T1000 (cell line): ENCODE measurements at regions not wholly inside any gene's neighbourhood (a gene's known extent, or its start where the extent isn't known, plus 50 kb on each side); places are given as distances from the start of the nearest gene placed in this dataset.
"Not testable (repeated sequence)": the region's sequence is repeated elsewhere in the genome, so short reads cannot be mapped to it uniquely, and the experiment has no call there.

ENCODE experiments used
- DNase-seq: peaks from one replicate; lab custom pipeline; 2025; ENCODE audit warnings: mixed read lengths; lab: John Stamatoyannopoulos, UW

DNA sequence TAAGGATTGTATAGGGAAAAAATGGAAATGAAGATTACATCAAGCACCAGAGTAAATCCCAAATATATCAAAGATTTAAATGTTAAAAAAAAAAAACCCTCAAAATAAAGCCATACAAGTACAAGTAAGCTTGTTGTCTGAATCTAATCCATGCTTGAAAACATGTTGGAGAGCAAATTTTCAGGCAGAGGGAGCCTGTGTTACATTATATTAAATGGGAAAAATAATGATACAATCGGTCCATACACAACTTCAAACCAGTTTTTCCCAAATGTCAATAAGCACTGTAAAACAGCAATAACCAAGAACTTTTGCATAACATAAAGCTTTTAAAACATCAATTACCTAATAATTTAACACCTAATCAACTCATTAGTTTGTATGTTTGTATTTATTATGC lies 949.4 kb upstream of the ADGRL4 start:
- no peak for DNase-seq

DNA sequence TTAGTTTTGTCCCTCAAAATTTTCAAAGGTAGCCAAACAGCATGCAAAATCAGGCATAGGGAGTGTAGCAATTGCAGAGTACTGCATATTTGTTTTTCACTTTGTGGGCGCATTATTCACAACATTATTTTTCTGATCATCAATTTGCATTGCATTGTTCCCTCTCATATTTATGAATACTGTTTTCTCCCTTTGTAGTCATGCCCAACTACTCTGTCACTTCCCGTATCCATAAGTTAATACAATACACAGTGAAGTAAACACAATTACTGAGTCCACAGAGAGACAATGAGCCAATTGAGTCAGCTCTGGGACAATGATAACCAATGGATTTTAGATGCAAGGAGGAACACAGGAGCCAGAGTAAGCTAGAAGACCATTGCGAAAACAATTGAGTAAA lies 944.0 kb upstream of the ADGRL4 start:
- no peak for DNase-seq

DNA sequence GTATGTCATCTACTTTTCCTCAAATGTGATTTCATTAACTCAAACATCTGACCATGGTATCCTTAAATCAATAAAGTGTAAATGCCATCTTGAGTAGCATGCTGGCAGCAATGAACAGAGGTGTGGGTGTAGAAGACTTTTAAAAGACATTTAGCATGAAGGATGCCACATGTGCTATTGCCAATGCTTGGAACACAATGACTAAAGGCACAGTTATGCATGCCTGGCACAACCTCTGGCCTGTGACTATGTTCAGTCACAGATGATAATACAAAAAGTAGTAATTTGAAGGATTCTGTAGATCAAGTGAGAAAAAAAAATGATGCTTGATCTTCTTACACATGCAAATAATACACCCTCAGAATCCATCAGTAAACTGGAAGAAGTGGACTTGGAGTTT lies 938.9 kb upstream of the ADGRL4 start:
- DNase-seq: no peak

- peak; percentile 2 for DNase-seq
Observed at GRCh38 chr1:79929356-79929755, 922.8 kb upstream of the ADGRL4 start.

DNA sequence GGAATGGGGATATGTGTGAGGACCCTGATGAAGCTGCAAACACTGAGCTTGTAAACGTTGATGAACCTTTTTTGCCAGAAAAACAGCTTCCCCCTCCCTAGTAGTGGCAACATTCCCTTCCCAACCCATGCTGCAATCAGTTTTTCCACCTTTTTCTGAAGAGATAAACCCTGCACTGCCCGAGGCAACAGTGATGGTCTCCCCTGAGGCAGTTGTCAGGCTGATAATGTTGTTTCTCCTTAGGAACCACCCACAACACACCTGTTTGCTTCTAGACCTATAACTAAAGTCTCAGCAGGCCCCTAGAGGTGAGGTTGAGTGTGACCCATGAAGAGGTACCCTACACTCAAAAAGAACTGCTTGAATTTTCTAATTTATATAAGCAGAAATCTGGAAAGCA lies 922.4 kb upstream of the ADGRL4 start:
- no peak for DNase-seq

GRCh38 chr1:79920960-79921669 lies 914.6 kb upstream of the ADGRL4 start:
- DNase-seq: no peak

- no peak for DNase-seq
Observed at GRCh38 chr1:79914896-79915295, 908.4 kb upstream of the ADGRL4 start.

- DNase-seq: no peak
Observed at GRCh38 chr1:79912813-79913212, 906.3 kb upstream of the ADGRL4 start.

GRCh38 chr1:79903321-79903720 lies 896.8 kb upstream of the ADGRL4 start:
- DNase-seq: no peak

GRCh38 chr1:79902418-79902817 lies 895.9 kb upstream of the ADGRL4 start:
- DNase-seq: no peak

GRCh38 chr1:79899914-79900313 lies 893.4 kb upstream of the ADGRL4 start:
- DNase-seq: peak; percentile 64

DNA sequence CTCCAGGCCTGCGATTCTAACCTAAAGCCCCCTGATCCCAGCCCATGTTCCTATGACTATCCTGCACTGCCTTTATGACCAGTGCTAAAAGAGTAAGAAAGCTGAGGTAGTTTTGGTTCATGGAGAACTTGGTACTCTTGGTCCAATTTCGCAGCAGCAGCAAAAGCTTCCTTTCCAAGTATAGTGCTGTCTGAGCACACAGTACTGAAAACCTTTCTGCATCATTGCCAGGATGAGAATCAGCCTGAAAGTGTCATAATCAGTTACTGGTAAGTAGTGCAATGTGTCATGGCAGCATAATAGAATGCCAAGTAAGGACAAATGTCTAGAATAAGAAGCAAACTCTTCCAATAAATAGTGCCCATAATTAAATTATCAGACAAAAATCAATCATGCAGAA lies 889.6 kb upstream of the ADGRL4 start:
- DNase-seq: no peak

DNA sequence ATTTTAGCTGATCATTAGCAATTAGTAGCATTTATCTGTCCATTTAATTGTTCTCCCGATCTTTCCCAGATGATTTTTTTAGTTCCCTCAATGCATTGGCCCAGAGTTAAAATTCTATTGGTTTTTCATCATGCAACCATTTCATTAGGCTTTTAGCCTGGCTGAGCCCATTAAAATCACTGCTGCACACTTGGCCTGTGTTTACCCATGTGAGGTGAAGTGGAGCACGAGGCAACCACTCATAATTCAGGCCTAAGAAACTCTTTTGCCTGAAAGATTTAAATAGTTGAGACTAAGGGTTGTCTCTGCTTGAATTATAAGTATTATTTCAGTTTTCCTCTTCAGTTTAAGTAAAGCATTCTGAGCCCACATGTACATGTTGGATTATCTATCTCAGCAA lies 889.0 kb upstream of the ADGRL4 start:
- no peak for DNase-seq

DNA sequence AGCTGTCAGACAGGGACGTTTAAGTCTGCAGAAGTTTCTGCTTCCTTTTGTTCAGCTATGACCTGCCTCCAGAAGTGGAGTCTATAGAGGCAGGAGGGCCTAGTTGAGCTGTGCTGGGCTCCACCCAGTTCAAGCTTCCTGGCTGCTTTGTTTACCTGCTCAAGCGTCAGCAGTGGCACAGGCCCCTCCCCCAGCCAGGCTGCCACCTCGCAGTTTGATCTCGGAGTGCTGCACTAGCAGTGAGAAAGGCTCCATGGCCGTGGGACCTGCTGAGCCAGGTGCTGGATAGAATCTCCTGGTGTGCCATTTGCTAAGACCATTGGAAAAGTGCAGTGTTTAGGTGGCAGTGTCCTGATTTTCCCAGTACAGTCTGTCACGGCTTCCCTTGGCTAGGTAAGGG lies 887.6 kb upstream of the ADGRL4 start:
- DNase-seq: not testable (repeated sequence)

DNA sequence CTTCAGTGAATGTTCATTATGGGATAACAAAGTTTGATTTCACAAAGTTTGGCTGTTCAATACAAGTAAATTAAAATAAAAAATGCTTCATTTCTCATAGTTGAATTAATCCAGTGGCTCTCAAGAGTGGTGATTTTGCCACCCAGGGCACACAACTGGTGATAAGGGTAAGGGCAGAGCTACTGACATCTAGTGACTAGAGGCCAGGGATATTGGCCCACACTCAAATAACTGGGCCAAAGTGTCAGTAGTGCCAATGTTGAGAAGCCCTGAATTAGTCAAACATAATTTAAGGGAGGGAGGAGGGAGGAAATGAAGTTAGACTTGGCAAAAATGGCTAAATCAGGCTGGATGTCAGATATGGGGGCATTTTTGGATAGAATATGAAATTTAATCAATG lies 880.5 kb upstream of the ADGRL4 start:
- DNase-seq: no peak

DNA sequence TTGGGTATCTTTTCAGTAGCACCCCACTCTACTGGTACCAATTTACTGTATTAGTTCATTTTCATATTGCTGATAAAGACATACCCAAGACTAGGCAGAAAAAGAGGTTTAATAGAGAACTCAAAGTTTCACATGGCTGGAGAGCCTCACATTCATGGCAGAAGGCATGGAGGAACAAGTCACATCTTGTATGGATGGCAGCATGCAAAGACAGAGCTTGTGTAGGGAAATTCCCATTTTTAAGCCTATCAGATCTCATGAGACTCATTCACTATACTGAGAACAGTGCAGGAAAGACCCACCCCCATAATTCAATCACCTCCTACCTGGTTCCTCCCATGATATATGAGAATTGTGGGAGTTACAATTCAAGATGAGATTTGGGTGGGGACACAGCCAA lies 878.6 kb upstream of the ADGRL4 start:
- no peak for DNase-seq

DNA sequence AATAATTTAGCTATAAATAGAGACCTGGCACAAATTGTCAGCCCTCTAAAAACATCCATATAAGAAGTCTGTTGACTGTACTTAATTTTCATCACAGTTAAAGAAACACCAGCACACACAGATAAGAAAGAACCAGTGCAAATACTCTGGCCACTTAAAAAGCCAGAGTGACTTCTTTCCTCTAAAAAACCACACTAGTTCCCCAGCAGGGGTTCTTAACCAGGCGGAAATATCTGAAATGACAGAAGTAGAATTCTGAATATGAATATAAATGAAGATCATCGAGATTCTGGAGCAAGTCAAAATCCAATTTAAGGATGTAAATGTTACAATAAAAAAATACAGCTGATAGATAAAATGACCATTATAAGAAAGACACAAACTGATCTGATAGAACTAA lies 870.6 kb upstream of the ADGRL4 start:
- DNase-seq: no peak

DNA sequence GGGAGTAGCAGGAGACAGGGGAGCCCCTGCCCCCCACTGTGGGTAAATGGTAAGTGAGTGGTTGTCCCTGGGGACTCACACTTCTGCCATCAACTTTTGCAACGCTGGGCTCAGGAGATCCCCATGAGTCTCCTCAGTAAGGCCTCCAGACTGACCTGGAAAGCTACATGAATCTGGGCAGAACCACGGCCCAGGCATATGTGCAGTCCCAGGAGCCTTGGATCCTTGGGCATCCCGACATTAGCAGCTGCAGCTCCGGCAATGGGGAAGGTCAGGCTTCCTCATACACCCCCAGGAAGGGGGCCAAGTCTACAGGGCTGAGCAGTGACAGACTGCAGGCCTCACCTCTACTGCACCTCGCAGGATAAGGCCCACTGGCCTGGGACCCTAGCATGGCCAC lies 868.7 kb upstream of the ADGRL4 start:
- no peak for DNase-seq

DNA sequence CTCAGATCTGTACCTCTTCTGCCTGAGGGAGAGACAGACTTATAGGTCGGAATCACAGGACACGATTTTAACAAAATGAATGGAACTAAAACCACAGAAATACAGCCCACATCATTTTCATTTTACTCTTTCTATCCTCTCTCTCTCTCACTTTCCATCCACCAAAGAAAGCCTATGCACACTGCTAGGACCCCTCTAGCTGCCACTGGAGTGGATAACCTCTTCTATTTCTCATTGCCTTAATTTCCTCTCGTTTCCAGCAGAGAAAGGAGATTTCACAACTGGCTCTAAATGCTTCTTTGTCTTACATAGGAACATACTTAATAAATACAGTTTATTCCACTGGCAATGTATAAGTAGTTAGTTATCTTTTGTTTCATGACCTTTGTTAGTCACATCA lies 867.8 kb upstream of the ADGRL4 start:
- DNase-seq: no peak

GRCh38 chr1:79859212-79859948 lies 852.9 kb upstream of the ADGRL4 start:
- no peak for DNase-seq

DNA sequence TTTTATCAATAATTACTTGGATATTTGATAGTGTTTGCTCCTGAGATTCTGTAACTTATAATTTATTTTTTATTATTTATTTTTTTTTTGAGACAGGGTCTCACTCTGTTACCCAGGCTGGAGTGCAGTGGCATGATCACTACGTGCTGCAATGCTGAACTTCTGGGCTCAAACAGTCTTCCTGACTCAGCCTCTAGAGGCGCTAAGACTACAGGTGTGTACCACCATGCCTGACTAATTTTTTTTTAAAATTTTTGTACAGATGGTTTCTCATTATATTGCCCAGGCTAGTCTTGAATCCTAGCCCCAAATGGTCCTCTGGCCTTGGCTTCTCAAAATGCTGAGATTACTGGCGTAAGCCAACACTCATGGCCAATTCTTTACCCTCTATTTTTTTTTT lies 845.5 kb upstream of the ADGRL4 start:
- no peak for DNase-seq

- no peak for DNase-seq
Observed at GRCh38 chr1:79849388-79849787, 842.9 kb upstream of the ADGRL4 start.

DNA sequence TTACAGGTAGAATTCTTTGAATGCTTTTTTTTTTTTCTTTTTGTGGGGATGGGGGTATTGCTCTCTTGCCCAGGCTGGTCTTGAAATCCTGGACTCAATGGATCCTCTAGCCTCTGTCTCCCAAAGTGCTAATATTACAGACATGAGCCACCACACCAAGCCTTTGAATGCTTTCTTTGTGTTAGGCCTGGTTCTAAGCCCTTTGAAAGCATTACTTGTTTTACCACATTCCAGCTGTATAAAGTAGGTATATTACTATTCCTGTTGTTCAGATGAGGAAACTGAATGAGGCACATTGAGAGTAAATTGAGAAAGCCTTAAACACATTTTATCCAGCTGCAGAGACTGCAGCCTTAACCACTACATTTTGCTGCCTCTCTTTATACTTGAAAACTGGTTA lies 841.8 kb upstream of the ADGRL4 start:
- no peak for DNase-seq

GRCh38 chr1:79847700-79848099 lies 841.2 kb upstream of the ADGRL4 start:
- DNase-seq: no peak
